ENCODE measurements at regions not wholly inside any gene's neighbourhood (a gene's known extent, or its start where the extent isn't known, plus 50 kb on each side); places are given as distances from the start of the nearest gene placed in this dataset.

DNA sequence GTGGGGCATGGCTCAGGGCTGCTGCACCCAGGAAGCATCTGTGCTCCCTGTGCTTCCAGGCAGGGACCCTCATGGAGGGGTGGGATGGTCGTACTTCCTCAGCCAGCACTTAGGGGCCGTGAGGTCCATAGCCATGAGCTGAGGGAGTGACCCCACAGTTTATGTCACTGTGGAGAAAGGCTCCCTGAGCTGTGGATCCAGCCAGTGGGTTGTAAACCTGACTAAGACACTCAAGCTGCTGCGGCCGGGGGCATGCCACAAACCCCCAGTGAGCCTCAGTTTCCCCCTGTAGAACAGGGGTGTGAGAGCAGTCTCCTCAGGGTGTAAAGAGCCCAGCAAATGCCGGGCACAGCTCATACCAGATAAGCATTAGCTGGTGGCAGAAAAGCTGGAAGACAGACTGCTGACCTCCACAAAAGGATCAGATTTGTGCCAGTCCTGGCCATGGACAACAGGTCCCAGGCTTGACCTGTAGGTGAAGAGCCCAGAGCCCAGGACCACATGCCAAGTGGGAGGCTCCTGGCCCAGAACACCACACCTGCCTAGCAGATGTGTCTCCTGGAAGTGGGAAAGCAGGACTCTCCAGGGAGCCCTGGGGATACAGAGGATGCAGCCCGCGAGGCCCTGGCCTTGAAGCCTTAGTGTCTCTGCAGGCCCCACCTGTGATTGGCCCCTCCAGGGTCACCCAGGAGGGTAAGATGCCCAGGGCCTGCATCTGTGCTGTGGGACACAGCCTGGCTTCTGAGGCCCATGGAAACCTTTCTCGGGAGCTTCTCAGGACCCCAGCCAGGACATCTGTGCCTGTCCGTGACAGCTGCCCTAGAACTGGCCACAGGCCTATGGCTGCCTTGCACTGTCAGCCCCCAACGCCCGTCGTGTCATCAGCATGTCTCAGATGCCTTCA, 78.1 kb upstream of the RET start:
- Mint-ChIP-seq H3K9me3 (no peaks in the 10 kb centered on the region), H3K27ac (no peak overlapping the region), H3K4me1 (no peaks in the 10 kb centered on the region), H3K4me3 (no peak overlapping the region), H3K27me3 (peaks cover 3 to 5% of the 10 kb centered on the region in 2 donors), H3K36me3 (no peaks in the 10 kb centered on the region)
- H3K27ac ChIP-seq (ENCODE audit: low read depth, low read length) = no peak overlapping the region
- H3K9me3 ChIP-seq (ENCODE audit: low read length) = no peaks in the 10 kb centered on the region
- ChIA-PET CTCF (interaction anchor here (0.6 to 0.8 kb wide), 2 partner anchors 10 to 222 kb away, joined by 3 read pairs; no protein-coding TSS in a partner anchor), POLR2A (no interaction called here)
- no peak overlapping the region for H3K4me3 ChIP-seq (ENCODE audit: low read length)
- H3K27me3 ChIP-seq (ENCODE audit: insufficient read depth, low read length, poor library complexity, severe bottlenecking) = no peaks in the 10 kb centered on the region
- peak in 1 of 5 donors; percentile 20 for DNase-seq
- no peaks in the 10 kb centered on the region for H3K36me3 ChIP-seq (ENCODE audit: insufficient read depth, low read length)
- H3K4me1 ChIP-seq (ENCODE audit: insufficient read depth, low read length) = no peaks in the 10 kb centered on the region

DNA sequence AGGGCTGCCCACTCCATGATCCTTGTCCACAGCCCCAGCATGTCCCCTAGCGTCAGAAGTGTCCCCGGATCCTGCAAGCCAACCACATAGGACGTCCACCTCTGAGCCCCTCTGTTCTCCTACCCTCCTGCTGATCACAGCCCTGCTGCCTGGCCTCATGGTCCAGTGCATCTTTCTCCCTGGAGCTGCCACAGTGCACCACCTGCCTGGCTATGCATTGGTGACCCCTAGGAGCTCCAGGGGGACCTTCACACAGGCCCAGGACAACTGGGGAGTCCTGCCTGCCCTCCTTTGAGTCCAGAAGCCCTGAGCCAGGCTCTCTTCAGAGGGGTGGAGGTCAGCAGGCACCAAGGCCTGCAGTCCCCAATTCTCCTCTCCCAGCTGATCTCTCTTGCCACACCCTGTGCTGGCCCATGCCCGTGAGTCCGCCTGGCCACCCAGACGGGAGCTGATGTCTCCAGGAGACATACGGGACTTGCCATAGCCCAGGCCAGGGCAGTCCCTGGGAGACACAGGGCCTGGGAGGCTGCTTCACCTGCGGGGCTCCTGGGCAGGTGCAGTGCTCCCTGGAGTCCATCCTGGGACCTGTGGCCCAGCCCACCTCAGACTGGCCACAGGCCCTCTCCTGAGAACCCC, 77.4 kb upstream of the RET start:
- Histone ChIP-seq H3K27ac (ENCODE audit: low read depth, low read length) (no peak overlapping the region), H3K9me3 (ENCODE audit: low read length) (no peaks in the 10 kb centered on the region), H3K4me3 (ENCODE audit: low read length) (no peak overlapping the region), H3K27me3 (ENCODE audit: insufficient read depth, low read length, poor library complexity, severe bottlenecking) (no peaks in the 10 kb centered on the region), H3K36me3 (ENCODE audit: insufficient read depth, low read length) (no peaks in the 10 kb centered on the region), H3K4me1 (ENCODE audit: insufficient read depth, low read length) (no peaks in the 10 kb centered on the region)
- Mint-ChIP-seq H3K4me3 (no peak overlapping the region), H3K27me3 (peaks cover 3 to 9% of the 10 kb centered on the region in 2 donors), H3K9me3 (no peaks in the 10 kb centered on the region), H3K36me3 (no peaks in the 10 kb centered on the region), H3K4me1 (no peaks in the 10 kb centered on the region), H3K27ac (no peak overlapping the region)
- peak in 1 of 5 donors; percentile 41 for DNase-seq
- ChIA-PET CTCF (no interaction called here), POLR2A (no interaction called here)

DNA sequence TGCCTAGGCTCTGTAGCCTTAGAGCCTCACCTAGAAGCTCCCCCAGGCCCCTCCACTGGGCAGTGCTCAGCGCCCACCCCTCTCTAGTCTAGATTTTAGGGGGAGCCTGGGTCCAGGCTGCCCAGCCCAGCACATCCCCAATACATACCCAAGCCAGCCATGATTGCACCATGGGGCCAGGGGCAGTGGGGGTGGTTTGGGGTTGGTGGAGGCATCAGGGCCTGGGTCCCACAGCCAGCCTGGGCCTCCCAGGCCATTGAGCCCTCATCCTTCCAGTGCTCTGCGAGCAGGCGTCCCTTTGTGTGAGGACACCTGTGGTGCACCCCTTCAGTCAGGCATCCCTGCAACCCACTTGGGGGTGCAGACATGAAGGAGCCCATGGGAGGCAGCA, 76.9 kb upstream of the RET start:
- Mint-ChIP-seq H3K9me3 (no peaks in the 10 kb centered on the region), H3K4me3 (no peak overlapping the region), H3K27me3 (peaks cover 3 to 11% of the 10 kb centered on the region in 2 donors), H3K27ac (no peak overlapping the region), H3K4me1 (no peaks in the 10 kb centered on the region), H3K36me3 (no peaks in the 10 kb centered on the region)
- no peak for DNase-seq
- no peak overlapping the region for H3K4me3 ChIP-seq (ENCODE audit: low read length)
- no peaks in the 10 kb centered on the region for H3K4me1 ChIP-seq (ENCODE audit: insufficient read depth, low read length)
- H3K9me3 ChIP-seq (ENCODE audit: low read length) = no peaks in the 10 kb centered on the region
- ChIA-PET CTCF (no interaction called here), POLR2A (no interaction called here)
- H3K27me3 ChIP-seq (ENCODE audit: insufficient read depth, low read length, poor library complexity, severe bottlenecking) = no peaks in the 10 kb centered on the region
- no peaks in the 10 kb centered on the region for H3K36me3 ChIP-seq (ENCODE audit: insufficient read depth, low read length)
- H3K27ac ChIP-seq (ENCODE audit: low read depth, low read length) = no peak overlapping the region

DNA sequence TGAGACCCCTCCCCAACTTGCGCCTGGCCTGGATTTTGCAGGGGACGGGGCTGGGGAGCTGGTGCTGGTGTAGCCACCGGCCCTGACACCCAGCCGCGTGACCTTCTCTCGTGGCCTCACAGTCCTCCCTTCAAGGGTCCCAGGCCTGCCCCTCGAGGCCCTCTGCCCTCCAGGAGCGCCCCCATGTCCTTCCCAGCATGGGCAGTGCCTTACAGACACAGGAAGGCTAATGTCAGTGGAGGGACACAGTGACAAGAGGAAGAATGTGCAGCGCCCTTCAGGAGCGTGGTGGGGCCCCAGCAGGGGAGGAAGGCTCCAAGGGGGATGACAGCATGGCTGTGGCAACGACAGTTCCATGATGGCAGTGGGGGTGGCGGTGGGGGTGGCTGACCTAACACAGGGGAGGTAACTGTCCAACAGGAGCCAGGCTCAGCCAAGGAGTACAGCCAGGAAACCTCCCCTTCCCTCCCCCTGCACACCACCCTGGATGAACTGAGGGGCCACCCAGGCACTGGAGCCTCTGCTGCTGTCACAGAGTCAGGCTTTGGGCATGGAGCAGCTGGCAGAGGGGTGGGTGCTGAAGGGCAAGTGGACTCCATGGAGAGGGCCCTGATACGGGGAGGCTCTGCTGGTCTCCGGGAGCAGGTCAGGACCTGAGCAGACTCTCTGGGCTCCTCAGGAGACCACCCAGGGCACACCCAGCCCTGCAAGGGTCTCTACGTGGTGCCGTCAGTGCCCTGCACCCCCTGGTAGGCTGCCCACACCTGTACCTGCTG, 76.0 kb upstream of the RET start:
- H3K27ac Mint-ChIP-seq = no peak overlapping the region
- H3K9me3 Mint-ChIP-seq = no peaks in the 10 kb centered on the region
- H3K4me3 ChIP-seq (ENCODE audit: low read length) = no peak overlapping the region
- no peak overlapping the region for H3K4me3 Mint-ChIP-seq
- H3K27me3 ChIP-seq (ENCODE audit: insufficient read depth, low read length, poor library complexity, severe bottlenecking) = no peaks in the 10 kb centered on the region
- H3K4me1 Mint-ChIP-seq = no peaks in the 10 kb centered on the region
- no peaks in the 10 kb centered on the region for H3K36me3 Mint-ChIP-seq
- no peaks in the 10 kb centered on the region for H3K36me3 ChIP-seq (ENCODE audit: insufficient read depth, low read length)
- no peak overlapping the region for H3K27ac ChIP-seq (ENCODE audit: low read depth, low read length)
- H3K9me3 ChIP-seq (ENCODE audit: low read length) = no peaks in the 10 kb centered on the region
- ChIA-PET POLR2A (no interaction called here), CTCF (no interaction called here)
- H3K4me1 ChIP-seq (ENCODE audit: insufficient read depth, low read length) = no peaks in the 10 kb centered on the region
- peaks cover 3 to 11% of the 10 kb centered on the region in 2 donors for H3K27me3 Mint-ChIP-seq
- no peak for DNase-seq

DNA sequence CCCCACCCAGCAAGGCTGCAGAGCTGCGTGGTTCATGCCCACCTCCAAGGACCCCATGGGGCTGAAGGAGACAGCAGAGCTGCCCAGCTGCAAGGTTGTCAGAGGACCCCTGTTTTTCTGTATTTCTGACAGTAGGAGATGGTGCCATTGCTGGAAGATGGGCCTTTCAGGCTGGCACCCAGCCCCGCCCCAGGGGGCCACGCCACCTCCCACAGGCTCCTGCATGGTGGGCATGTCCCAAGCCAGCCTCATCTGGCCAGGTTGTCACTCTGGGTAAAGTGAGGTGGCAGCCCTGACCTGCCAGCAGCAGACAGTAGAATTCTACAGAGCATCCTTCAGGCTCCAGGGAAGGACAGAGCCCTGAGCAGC, 75.5 kb upstream of the RET start:
- Histone ChIP-seq H3K27me3 (ENCODE audit: insufficient read depth, low read length, poor library complexity, severe bottlenecking) (no peaks in the 10 kb centered on the region), H3K4me3 (ENCODE audit: low read length) (no peak overlapping the region), H3K27ac (ENCODE audit: low read depth, low read length) (no peak overlapping the region), H3K36me3 (ENCODE audit: insufficient read depth, low read length) (no peaks in the 10 kb centered on the region), H3K9me3 (ENCODE audit: low read length) (no peaks in the 10 kb centered on the region), H3K4me1 (ENCODE audit: insufficient read depth, low read length) (no peaks in the 10 kb centered on the region)
- Mint-ChIP-seq H3K4me3 (no peak overlapping the region), H3K9me3 (no peaks in the 10 kb centered on the region), H3K27me3 (peaks cover 6 to 11% of the 10 kb centered on the region in 2 donors), H3K4me1 (no peaks in the 10 kb centered on the region), H3K36me3 (no peaks in the 10 kb centered on the region), H3K27ac (no peak overlapping the region)
- no peak for DNase-seq
- ChIA-PET CTCF (no interaction called here), POLR2A (no interaction called here)

DNA sequence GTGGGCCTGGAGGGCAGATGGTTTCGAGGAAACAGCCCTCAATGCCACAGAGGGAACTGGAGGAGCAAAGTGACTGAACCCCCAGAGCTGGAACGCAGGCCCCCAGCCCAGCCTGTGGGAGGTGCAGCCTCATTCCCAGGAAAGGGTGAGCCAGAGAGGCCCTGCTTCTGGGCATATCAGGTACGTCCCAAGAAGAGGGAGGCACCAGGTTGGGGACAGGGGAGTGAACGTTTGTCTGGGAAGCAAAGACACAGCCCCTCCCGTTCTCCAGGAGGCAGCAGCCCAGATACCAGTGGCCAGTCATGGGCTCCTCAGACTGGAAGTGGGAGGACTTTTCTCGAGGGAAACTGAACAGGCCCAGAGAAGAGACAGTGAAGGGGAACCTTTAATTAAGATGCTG, 74.3 kb upstream of the RET start:
- DNase-seq = no peak
- Histone ChIP-seq H3K36me3 (ENCODE audit: insufficient read depth, low read length) (no peaks in the 10 kb centered on the region), H3K27ac (ENCODE audit: low read depth, low read length) (no peak overlapping the region), H3K4me3 (ENCODE audit: low read length) (no peak overlapping the region), H3K27me3 (ENCODE audit: insufficient read depth, low read length, poor library complexity, severe bottlenecking) (no peaks in the 10 kb centered on the region), H3K9me3 (ENCODE audit: low read length) (no peaks in the 10 kb centered on the region), H3K4me1 (ENCODE audit: insufficient read depth, low read length) (no peaks in the 10 kb centered on the region)
- H3K36me3 Mint-ChIP-seq = no peaks in the 10 kb centered on the region
- ChIA-PET CTCF (no interaction called here), POLR2A (no interaction called here)
- H3K27me3 Mint-ChIP-seq = peaks cover 9 to 11% of the 10 kb centered on the region in 2 donors
- no peak overlapping the region for H3K27ac Mint-ChIP-seq
- H3K9me3 Mint-ChIP-seq = no peaks in the 10 kb centered on the region
- H3K4me1 Mint-ChIP-seq = no peaks in the 10 kb centered on the region
- H3K4me3 Mint-ChIP-seq = no peak overlapping the region

DNA sequence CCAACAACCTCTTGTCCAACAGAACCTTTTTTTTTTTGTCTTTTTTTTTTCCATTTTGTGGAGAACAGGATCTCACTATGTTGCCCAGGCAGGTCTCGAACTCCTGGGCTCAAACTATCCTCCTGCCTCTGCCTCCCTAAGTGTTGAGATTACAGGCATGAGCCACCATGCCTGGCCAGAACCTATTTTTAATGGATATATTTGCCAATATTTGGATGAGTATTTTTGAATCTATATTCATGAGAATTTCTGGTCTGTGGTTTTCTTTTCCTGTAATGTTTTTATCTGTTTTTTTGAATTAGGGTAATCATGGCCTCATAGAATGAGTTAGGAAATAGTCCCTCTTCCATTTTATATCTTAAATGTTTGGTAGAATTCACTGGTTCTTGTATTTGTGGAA, 70.4 kb upstream of the RET start:
- Mint-ChIP-seq H3K9me3 (peaks cover 0 to 6% (median 3%) of the 10 kb centered on the region in 5 donors), H3K36me3 (peaks cover 0 to 8% (median 0%) of the 10 kb centered on the region in 3 donors), H3K4me1 (no peaks in the 10 kb centered on the region), H3K27ac (no peak overlapping the region), H3K27me3 (peaks cover 13 to 25% of the 10 kb centered on the region in 2 donors), H3K4me3 (no peak overlapping the region)
- H3K4me1 ChIP-seq (ENCODE audit: insufficient read depth, low read length) = no peaks in the 10 kb centered on the region
- H3K27me3 ChIP-seq (ENCODE audit: insufficient read depth, low read length, poor library complexity, severe bottlenecking) = no peaks in the 10 kb centered on the region
- no peaks in the 10 kb centered on the region for H3K36me3 ChIP-seq (ENCODE audit: insufficient read depth, low read length)
- no peak overlapping the region for H3K27ac ChIP-seq (ENCODE audit: low read depth, low read length)
- ChIA-PET POLR2A (no interaction called here), CTCF (no interaction called here)
- no peaks in the 10 kb centered on the region for H3K9me3 ChIP-seq (ENCODE audit: low read length)
- no peak for DNase-seq
- no peak overlapping the region for H3K4me3 ChIP-seq (ENCODE audit: low read length)

DNA sequence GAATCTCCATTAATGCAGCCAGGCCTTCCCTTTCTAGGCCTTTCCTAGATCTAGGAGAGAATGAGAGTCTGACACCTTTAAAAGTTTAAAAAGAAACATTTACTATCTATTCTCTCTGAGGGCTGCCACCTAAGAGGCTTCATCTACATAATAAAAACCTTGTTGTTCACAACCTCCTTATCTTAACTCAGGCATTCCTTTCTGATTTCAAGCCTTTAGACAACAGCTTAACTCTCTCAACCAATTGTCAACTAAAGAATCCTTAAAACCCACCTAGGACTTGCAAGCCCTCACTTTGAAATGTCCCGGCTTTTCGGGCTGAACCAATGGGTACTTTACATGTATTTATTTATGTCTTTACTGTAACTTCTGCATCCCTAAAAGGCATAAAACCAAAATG, 64.3 kb upstream of the RET start:
- H3K4me1 Mint-ChIP-seq = no peaks in the 10 kb centered on the region
- H3K9me3 Mint-ChIP-seq = peaks cover 0 to 6% (median 3%) of the 10 kb centered on the region in 5 donors
- DNase-seq = no peak
- Histone ChIP-seq H3K4me3 (ENCODE audit: low read length) (no peak overlapping the region), H3K4me1 (ENCODE audit: insufficient read depth, low read length) (no peaks in the 10 kb centered on the region), H3K36me3 (ENCODE audit: insufficient read depth, low read length) (no peaks in the 10 kb centered on the region), H3K27me3 (ENCODE audit: insufficient read depth, low read length, poor library complexity, severe bottlenecking) (no peaks in the 10 kb centered on the region), H3K27ac (ENCODE audit: low read depth, low read length) (no peak overlapping the region), H3K9me3 (ENCODE audit: low read length) (no peaks in the 10 kb centered on the region)
- no peak overlapping the region for H3K4me3 Mint-ChIP-seq
- peaks cover 11 to 16% of the 10 kb centered on the region in 2 donors for H3K27me3 Mint-ChIP-seq
- CTCF ChIA-PET = no interaction called here
- no peak overlapping the region for H3K27ac Mint-ChIP-seq
- POLR2A ChIA-PET = no interaction called here
- peaks cover 0 to 8% (median 0%) of the 10 kb centered on the region in 3 donors for H3K36me3 Mint-ChIP-seq
